HepG2 (cell line): ENCODE measurements at regions not wholly inside any gene's neighbourhood (a gene's known extent, or its start where the extent isn't known, plus 50 kb on each side); places are given as distances from the start of the nearest gene placed in this dataset.
A peak's percentile ranks its signal among the peaks of the same experiment; 100 is the strongest.

Experiments
- CHD2 ChIP-seq: IDR thresholded peaks from 2 replicates; pipeline ENCODE4 v1.6.1; 2011; ENCODE audit warnings: low read depth, low read length, improper control_type of control experiment
- E2F5 ChIP-seq: sonication (generic); formaldehyde crosslinking; conservative IDR thresholded peaks from 2 replicates; pipeline ENCODE4 v1.4.0; 2020; ENCODE audit warnings: missing genetic modification reagents
- FOXK1 ChIP-seq: sonication (generic); formaldehyde crosslinking; IDR thresholded peaks from 2 replicates; pipeline ENCODE4 v1.4.0; 2020; ENCODE audit warnings: low read depth, missing genetic modification reagents, borderline replicate concordance
- HMGA1 ChIP-seq: sonication (generic); formaldehyde crosslinking; conservative IDR thresholded peaks from 2 replicates; pipeline ENCODE4 v1.4.0; 2020; ENCODE audit warnings: missing genetic modification reagents
- IKZF4 ChIP-seq: sonication (generic); formaldehyde crosslinking; IDR thresholded peaks from 2 replicates; pipeline ENCODE4 v1.5.1; 2020; ENCODE audit warnings: borderline replicate concordance, mild to moderate bottlenecking, low read depth, missing genetic modification reagents; ENCODE audit errors: not compliant biosample characterization
- IRF2 ChIP-seq: IDR thresholded peaks from 2 replicates; pipeline ENCODE4 v1.6.1; 2018; ENCODE audit warnings: missing genetic modification reagents, missing compliant biosample characterization
- MZF1 ChIP-seq: sonication (generic); formaldehyde crosslinking; IDR thresholded peaks from 2 replicates; pipeline ENCODE4 v1.8.1; 2023; ENCODE audit warnings: mild to moderate bottlenecking, missing genetic modification reagents, borderline replicate concordance
- RELA ChIP-seq: sonication (generic); formaldehyde crosslinking; IDR thresholded peaks from 2 replicates; pipeline ENCODE4 v1.4.0; 2020; ENCODE audit warnings: missing genetic modification reagents
- SAP130 ChIP-seq: IDR thresholded peaks from 2 replicates; pipeline ENCODE4 v1.6.1; 2016; ENCODE audit warnings: low read depth
- SETDB1 ChIP-seq: sonication (generic); formaldehyde crosslinking; IDR thresholded peaks from 2 replicates; pipeline ENCODE4 v1.5.1; 2020; ENCODE audit warnings: missing genetic modification reagents, mild to moderate bottlenecking, borderline replicate concordance
- SP2 ChIP-seq: sonication (generic); formaldehyde crosslinking; IDR thresholded peaks from 2 replicates; pipeline ENCODE4 v1.5.1; 2020; ENCODE audit warnings: mild to moderate bottlenecking, missing genetic modification reagents
- TBL1XR1 ChIP-seq: fragments of 150-350 bp; IDR thresholded peaks from 2 replicates; pipeline ENCODE4 v1.6.1; 2014; ENCODE audit warnings: borderline replicate concordance, low read length; ENCODE audit not compliant: partially characterized antibody
- ZBTB7B ChIP-seq: sonication (generic); formaldehyde crosslinking; IDR thresholded peaks from 2 replicates; pipeline ENCODE4 v1.4.0; 2020; ENCODE audit warnings: missing genetic modification reagents
- ZMYM2 ChIP-seq: sonication (generic); formaldehyde crosslinking; IDR thresholded peaks from 2 replicates; pipeline ENCODE4 v1.8.0; 2022; ENCODE audit warnings: mild to moderate bottlenecking, missing genetic modification reagents
- ZNF101 ChIP-seq: sonication (generic); formaldehyde crosslinking; IDR thresholded peaks from 2 replicates; pipeline ENCODE4 v1.4.0; 2020; ENCODE audit warnings: mild to moderate bottlenecking, low read depth, missing genetic modification reagents, borderline replicate concordance
- ZNF256 ChIP-seq: sonication (generic); formaldehyde crosslinking; conservative IDR thresholded peaks from 2 replicates; pipeline ENCODE4 v1.4.0; 2020; ENCODE audit warnings: missing genetic modification reagents
- ZNF652 ChIP-seq: IDR thresholded peaks from 2 replicates; pipeline ENCODE4 v1.6.1; 2016; ENCODE audit warnings: low read depth, borderline replicate concordance
- ZNF841 ChIP-seq: sonication (generic); formaldehyde crosslinking; IDR thresholded peaks from 2 replicates; pipeline ENCODE4 v1.8.1; 2023; ENCODE audit warnings: missing genetic modification reagents, borderline replicate concordance
- TF ChIP-seq, protein P1 (sequence below): IDR thresholded peaks from 2 replicates; pipeline ENCODE4 v1.6.1; 2016; ENCODE audit warnings: low read depth, borderline replicate concordance
- TF ChIP-seq, protein P2 (sequence below), 2 experiments: sonication (generic) in 1 of 2; formaldehyde crosslinking in 1 of 2; IDR thresholded peaks; 2 replicates each; pipeline versions ENCODE4 v1.4.0 to v1.6.1; 2016 to 2020; ENCODE audit warnings: borderline replicate concordance in 1 of 2, low read depth in 1 of 2, mild to moderate bottlenecking in 1 of 2, missing genetic modification reagents in 1 of 2
- TF ChIP-seq, protein P3 (sequence below): sonication (generic); formaldehyde crosslinking; IDR thresholded peaks from 2 replicates; pipeline ENCODE4 v1.8.0; 2022; ENCODE audit warnings: missing genetic modification reagents, mild to moderate bottlenecking, borderline replicate concordance

DNA sequence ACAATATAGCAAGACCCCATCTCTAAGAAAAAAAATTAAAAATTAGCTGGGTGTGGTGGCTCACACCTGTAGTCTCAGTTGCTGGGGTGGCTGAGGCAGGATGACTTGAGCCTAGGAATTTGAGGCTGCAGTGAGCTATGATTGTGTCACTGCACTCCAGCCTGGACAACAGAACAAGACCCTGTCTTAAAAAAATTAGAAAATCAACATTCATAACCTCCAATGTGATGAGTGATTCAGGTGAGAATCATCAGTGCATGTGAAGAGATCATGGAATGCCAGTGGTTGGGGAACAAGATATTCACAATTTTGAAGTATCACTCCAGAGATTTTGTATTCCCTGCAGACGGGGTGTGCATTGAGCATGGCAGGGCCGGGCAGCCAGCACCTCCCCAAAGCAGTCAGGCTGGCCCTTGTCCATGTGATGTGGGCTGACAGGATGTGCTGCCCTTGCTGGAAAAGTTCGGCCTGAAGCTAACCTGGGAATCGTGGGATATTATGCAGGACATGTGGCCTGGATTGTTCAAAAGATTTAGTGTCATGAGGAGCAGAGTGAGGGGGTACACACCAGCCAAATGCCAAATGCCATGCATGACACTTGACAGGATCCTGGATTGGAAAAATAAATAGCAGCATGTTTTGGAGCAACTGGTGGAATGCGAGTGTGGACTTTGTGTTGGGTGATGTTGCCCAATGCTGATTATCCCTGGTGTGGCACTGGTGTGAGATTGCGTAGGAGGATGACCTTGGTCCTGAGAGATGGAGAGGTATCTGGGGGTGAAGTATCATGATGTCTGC lies 189.0 kb downstream of the RGS3 start (continued):
- no peak for TF ChIP-seq SP2 (CRISPR knock-in tag)
- TF ChIP-seq ZNF841: no peak
- TF ChIP-seq ZNF101 (CRISPR knock-in tag): no peak
- peak; percentile 92; the same call in 1 of the 2 replicates for TF ChIP-seq FOXK1
- no peak for TF ChIP-seq IKZF4
- TF ChIP-seq, protein P1, sequence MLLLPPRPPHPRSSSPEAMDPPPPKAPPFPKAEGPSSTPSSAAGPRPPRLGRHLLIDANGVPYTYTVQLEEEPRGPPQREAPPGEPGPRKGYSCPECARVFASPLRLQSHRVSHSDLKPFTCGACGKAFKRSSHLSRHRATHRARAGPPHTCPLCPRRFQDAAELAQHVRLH (CRISPR knock-in tag): peak; percentile 76; the same call in 1 of the 2 replicates
- TF ChIP-seq RELA (CRISPR knock-in tag): 0 out of 2 replicates have a peak, but pooled peaks have one; percentile 14
- TF ChIP-seq, protein P2, sequence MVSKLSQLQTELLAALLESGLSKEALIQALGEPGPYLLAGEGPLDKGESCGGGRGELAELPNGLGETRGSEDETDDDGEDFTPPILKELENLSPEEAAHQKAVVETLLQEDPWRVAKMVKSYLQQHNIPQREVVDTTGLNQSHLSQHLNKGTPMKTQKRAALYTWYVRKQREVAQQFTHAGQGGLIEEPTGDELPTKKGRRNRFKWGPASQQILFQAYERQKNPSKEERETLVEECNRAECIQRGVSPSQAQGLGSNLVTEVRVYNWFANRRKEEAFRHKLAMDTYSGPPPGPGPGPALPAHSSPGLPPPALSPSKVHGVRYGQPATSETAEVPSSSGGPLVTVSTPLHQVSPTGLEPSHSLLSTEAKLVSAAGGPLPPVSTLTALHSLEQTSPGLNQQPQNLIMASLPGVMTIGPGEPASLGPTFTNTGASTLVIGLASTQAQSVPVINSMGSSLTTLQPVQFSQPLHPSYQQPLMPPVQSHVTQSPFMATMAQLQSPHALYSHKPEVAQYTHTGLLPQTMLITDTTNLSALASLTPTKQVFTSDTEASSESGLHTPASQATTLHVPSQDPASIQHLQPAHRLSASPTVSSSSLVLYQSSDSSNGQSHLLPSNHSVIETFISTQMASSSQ (IDR thresholded peaks at IDR 0.05; ENCODE audit: low read depth): peak; percentile 38; the same call in 1 of the 2 replicates
- TF ChIP-seq, protein P2 (CRISPR knock-in tag; IDR thresholded peaks at IDR 0.05; ENCODE audit: borderline replicate concordance): peak; percentile 68; the same call in 1 of the 2 replicates
- peak; percentile 89 for TF ChIP-seq ZBTB7B (CRISPR knock-in tag)
- peak; percentile 92 for TF ChIP-seq IRF2
- no peak for TF ChIP-seq HMGA1
- TF ChIP-seq E2F5: no peak
- no peak for TF ChIP-seq SETDB1 (CRISPR knock-in tag)
- TF ChIP-seq MZF1 (CRISPR knock-in tag): no peak
- peak; percentile 94 for TF ChIP-seq SAP130
- no peak for TF ChIP-seq ZNF256 (CRISPR knock-in tag)
- no peak for TF ChIP-seq CHD2
- TF ChIP-seq ZNF652: peak; percentile 57; the same call in 1 of the 2 replicates
- peak; percentile 83 for TF ChIP-seq TBL1XR1
- 0 out of 2 replicates have a peak, but pooled peaks have one; percentile 14 for TF ChIP-seq ZMYM2 (CRISPR knock-in tag)
- TF ChIP-seq, protein P3, sequence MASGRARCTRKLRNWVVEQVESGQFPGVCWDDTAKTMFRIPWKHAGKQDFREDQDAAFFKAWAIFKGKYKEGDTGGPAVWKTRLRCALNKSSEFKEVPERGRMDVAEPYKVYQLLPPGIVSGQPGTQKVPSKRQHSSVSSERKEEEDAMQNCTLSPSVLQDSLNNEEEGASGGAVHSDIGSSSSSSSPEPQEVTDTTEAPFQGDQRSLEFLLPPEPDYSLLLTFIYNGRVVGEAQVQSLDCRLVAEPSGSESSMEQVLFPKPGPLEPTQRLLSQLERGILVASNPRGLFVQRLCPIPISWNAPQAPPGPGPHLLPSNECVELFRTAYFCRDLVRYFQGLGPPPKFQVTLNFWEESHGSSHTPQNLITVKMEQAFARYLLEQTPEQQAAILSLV: no peak
